Stimulated activated CD4-positive, alpha-beta T cell treated with anti-CD3 and anti-CD28 coated beads, Interleukin-4, amount 100 ng/mL, for 48 hours (primary cell): ENCODE measurements at regions not wholly inside any gene's neighbourhood (a gene's known extent, or its start where the extent isn't known, plus 50 kb on each side); places are given as distances from the start of the nearest gene placed in this dataset.
A peak's percentile ranks its signal among the peaks of the same experiment; 100 is the strongest.
"Not testable (repeated sequence)": the region's sequence is repeated elsewhere in the genome, so short reads cannot be mapped to it uniquely, and the experiment has no call there.

Experiments used
- DNase-seq, 2 donors: peaks; one replicate each; pipeline ENCODE4 v3.0.0-alpha.2; 2020; ENCODE audit warnings: low read depth in 2 of 2

- DNase-seq = not testable (repeated sequence)
Measured at GRCh38 chr1:91207691-91208090, 185.9 kb upstream of the ZNF644 start.

GRCh38 chr1:91204150-91204549 is 182.3 kb upstream of the ZNF644 start:
- not testable (repeated sequence) for DNase-seq

DNA sequence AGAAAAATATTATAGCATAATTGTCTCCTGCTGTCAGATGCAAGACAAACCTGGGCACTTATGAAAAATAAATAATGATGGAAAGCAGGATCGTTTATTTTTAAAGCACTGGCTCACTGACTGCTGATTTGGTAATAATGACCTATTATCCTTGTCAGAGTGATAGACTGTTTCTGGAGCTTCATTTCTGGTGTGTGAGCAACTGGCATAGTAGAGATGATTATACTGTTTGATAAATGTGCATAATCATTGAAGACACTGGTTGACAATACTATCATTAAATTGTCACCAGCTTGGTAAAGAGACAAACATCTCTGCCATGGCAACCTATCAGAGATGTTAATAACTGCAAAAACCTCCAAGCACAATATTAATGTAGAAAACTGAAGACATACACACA is 179.9 kb upstream of the ZNF644 start:
- DNase-seq = no peak

DNA sequence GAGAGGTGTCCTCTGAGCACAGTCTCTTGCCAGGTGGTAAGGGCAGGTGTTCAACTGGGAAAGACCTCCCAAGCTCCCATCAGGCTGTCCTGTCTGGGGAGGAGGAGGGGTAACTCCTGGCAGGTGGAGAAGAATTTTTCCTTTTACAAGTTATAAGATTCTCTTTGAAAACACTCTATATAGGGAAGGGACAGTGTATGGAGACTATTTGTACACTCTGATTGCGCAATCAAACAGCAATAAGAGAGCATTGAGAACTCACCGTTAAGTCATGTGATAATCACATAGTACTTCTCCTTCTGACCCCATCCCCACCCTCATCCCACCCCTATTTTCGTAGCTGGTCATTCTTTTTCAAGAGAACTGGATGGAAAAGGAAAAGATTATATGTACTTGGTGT is 179.3 kb upstream of the ZNF644 start:
- no peak for DNase-seq

DNA sequence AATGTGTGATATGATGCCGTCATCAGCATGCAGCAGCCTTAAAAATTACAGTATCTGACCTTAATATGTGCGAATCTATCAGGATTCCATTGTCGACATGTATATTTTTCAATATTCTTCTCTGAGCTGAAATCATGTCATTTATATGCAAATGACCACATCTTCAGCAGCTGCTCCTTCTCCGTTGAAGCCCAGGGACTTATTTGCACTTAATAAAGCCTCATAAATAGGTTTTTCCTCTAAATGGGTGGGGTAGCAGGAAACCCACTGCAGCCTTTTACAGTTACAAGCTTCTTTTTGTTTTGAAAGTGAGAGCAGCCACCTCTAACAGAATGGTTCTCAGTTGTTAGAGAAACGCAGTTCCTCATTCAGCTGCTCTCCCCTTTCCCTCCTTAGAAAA is 178.8 kb upstream of the ZNF644 start:
- no peak for DNase-seq

DNA sequence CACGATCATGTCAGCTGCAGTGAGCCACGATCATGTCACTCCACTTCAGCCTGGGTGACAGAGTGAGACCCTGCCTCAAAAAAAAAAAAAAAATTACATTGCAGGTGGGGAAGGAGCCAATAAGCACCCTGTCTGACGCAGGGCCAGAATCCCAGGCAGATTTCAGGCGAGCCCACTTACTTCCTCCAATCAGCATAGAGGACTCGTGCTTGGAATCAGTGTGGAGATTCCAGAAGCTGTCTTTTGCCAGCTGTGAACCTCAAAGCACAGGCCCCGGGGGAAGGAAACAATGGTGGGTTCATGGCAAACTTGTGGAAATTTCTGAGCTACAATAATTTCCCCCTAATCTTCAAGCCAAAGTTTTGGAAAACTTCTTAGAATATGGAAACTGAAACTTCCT is 178.2 kb upstream of the ZNF644 start:
- DNase-seq = no peak

GRCh38 chr1:91190996-91191395 is 169.2 kb upstream of the ZNF644 start:
- no peak for DNase-seq

DNA sequence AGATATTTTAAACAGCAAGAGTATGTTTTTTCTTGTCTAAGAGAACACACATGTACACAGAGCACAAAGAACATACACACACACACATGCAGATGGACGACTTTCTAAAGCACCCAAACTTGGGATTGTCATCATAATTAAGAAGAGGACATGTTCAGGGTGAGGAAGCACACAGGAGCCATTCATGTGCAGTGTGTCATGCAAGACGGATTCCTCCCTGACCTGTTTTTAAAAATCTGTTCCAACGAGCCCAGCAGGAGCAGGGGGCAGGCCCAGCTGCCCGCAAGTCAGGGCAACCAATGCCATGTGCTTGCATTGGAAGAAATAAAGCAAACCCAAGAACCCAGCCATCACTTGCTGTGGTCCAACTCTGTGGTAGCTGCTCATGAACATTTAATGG is 167.3 kb upstream of the ZNF644 start:
- DNase-seq = no peak

DNA sequence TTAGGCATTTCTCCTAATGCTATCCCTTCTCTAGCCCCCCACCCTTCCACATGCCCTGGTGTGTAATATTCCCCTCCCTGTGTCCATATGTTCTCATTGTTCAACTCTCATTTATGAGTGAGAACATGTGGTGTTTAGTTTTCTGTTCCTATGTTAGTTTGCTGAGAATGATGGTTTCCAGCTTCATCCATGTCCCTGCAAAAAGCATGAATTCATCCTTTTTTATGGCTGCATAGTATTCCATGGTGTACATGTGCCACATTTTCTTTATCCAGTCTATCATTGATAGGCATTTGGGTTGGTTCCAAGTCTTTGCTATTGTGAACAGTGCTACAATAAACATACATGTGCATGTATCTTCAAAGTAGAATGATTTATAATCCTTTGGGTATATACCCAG is 161.0 kb upstream of the ZNF644 start:
- DNase-seq = not testable (repeated sequence)

GRCh38 chr1:91176250-91176649 is 154.4 kb upstream of the ZNF644 start:
- DNase-seq = no peak

- no peak for DNase-seq
Measured at GRCh38 chr1:91174734-91175133, 152.9 kb upstream of the ZNF644 start.

GRCh38 chr1:91173346-91173890 is 151.6 kb upstream of the ZNF644 start:
- no peak for DNase-seq

DNA sequence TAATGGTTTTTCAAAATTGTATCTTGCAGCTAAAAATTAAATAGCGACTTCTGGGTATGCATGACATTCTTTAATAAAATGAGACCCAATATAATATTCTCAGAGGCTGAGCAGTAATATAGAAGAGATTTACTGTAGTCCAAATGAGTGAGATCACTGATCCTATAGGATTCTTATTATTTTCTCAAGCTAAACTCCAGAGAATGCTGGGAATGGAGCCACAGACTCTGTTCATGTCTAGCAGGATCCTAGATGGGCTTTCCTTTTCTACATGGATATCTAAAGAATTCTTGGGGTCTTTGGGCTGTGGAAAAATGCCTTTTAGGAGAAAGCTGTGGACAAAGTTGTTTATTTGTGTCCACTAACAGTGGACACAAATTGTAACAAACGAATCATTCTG is 150.7 kb upstream of the ZNF644 start:
- no peak for DNase-seq

DNA sequence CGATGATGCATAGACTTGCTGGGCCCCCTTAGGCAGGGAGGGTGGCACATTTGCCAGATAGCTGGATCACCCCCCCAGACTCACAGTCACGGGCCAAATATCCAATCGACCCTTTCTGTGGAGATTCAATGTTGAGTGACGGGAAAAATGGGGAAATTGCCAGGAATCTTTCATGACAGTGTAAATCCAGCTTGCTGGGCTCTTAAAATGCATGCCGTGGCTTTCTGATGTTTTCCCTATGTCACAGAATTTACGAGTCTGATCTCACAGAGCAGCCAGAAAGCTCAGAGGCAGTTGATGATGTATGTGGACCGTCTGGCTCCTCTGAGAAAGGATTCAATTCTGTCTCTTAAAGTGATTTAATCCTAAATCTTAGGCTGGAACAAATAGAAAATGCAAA is 150.1 kb upstream of the ZNF644 start:
- no peak for DNase-seq

DNA sequence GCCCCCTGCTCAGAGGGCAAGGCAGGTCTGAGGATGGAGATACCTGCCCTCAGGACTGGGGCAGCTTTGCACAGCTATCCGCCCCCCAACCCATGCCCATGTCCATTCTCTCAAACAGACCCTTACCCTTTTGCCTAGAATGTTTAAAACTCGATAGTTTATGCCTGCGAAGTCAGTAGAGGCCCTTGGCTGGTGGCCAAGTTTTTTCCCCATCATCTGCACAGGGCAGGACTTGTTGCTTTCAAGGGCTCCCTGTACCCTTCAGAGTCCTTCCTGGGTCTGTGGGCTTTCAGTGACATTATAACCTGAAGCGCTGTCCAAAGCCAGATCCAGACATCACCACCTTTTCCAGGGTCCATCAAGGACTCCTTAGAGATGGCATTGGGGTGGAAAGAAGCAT is 148.7 kb upstream of the ZNF644 start:
- no peak for DNase-seq

DNA sequence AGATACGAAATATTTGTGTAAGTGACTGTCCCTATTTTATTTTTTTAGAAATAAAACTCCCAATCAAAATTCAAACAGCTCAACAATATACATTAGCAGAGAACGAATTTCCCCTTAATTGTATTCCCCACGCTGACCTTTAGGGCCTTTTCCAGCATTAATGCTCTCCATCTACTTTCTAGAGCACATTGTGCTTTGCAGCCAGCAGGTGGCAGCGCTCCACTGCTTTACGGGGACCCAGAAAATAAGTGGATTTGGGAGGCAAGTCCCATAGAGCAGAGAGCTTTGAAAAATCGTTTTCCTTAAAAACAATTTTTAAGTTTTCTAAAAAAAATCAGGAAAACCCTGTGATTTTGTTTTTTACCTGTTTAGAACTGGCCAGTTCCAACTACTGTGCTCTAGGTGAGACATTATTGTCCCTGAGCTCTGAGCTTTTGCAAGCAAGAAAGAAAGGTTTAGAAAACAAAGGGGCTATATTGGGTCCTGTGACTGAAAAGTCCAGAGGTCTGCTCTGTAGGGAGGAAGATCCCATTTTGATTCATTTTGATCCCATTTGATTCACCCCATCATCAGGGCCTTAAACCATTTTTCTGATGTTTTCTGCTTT is 144.4 kb upstream of the ZNF644 start:
- DNase-seq = peak in 1 of 2 donors; percentile 16

- DNase-seq = peak; percentile 67 to 78
Measured at GRCh38 chr1:91165033-91165654, 143.3 kb upstream of the ZNF644 start.

GRCh38 chr1:91162613-91163012 is 140.8 kb upstream of the ZNF644 start:
- no peak for DNase-seq

DNA sequence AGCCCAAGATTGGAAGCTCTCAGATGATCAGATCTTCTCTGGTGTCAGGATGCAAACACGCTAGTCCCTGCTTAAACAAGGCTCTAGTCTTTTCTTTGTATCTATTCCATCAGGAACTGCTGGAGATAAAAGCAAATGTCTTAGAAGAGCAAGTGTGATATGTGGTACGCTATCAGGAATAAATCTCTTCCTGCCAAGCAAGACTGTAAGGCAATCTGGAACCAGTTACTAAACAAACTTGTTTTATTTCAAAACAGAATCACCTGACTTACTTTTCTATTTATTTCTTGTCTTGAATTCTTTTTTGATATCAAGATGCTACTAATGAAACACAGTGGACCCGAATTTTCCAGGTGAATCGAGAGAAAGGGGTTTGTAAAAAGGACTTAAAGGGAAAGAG is 139.9 kb upstream of the ZNF644 start:
- no peak for DNase-seq

DNA sequence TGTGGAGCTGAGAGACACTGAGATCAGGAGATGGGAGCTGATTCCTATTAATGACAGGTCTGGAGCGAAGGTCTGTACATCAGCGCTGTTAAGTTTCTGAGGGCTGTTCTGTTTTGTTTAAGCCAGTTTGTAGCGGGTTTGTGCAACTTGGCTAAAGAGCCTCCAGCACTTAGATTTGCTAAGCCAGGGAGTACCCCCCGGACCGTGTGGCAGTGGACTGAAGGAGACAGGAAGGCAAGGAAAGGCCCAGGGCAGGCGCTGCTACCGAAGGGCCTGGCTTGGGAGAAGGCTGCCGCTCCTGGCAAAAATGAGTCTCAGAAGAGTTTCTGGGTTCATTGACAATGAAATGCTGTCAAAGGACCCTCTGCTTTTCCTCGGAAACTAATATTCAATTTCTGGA is 139.3 kb upstream of the ZNF644 start:
- no peak for DNase-seq

DNA sequence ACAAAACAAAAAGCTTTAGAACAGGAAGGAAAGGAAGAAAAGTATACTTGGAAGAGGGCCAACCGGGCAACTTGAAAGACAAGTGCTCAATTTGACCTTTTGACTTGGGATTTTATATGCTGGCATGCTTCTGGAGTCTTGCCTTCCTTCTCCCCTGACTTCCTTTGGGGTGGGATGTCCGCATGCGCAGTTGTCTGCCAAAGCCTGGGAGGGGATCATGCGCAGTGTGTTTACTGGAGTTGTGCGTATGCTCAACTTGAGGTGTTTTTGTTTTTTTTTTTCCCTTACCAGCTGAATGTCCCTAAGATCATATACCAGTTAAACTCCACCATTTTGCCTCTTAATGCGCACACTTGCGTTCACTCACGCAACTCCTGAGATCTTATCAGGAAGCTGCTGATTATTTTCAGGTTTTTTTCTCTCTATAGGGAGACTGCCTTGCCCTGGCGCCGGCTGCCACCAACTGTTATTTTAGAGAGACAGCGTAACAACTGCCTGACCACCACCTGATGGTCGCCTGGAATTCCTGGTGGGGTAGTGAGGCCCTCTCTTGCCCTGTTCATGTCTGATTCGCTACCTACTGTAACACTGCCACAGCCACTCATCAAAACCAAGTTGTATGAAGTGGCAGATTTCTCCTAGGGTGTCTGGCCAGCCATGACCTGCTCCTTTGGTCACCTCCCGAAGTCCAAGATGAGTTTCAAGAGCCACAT is 138.7 kb upstream of the ZNF644 start:
- DNase-seq = no peak

GRCh38 chr1:91153341-91153740 is 131.5 kb upstream of the ZNF644 start:
- DNase-seq = no peak

- no peak for DNase-seq
Measured at GRCh38 chr1:91152331-91152730, 130.5 kb upstream of the ZNF644 start.
